Lower leg skin (tissue), 4 donors: ENCODE measurements at regions not wholly inside any gene's neighbourhood (a gene's known extent, or its start where the extent isn't known, plus 50 kb on each side); places are given as distances from the start of the nearest gene placed in this dataset.

ENCODE experiments used
- DNase-seq, 2 donors: peaks; one replicate each; pipeline ENCODE4 v3.0.0-alpha.2; 2019; ENCODE audit warnings: low spot score in 2 of 2
- H3K4me3 ChIP-seq: fragments of 200-600 bp; sonication (generic); 2 replicates; pipeline ENCODE4 v1.5.1; 2017; ENCODE audit warnings: mild to moderate bottlenecking, low read depth; ENCODE audit not compliant: poor library complexity, severe bottlenecking
- CTCF ChIP-seq, 3 donors: fragments of 450-650 bp; IDR thresholded peaks; one replicate each; pipeline ENCODE4 v1.5.1; 2016; ENCODE audit warnings: antibody characterized with exemption in 3 of 3, mild to moderate bottlenecking in 3 of 3, moderate library complexity in 2 of 3
- POLR2A ChIP-seq, 2 donors: fragments of 450-650 bp; IDR thresholded peaks; one replicate each; pipeline ENCODE4 v1.6.1; 2016 to 2017; ENCODE audit warnings: antibody characterized with exemption in 2 of 2, mild to moderate bottlenecking in 1 of 2, moderate library complexity in 1 of 2
- WGBS, 2 donors: methylation state at CpG; one replicate each; pipeline ENCODE4 v1.1.5; 2018; 5-methylcytosine and 5-hydroxymethylcytosine counted together
- intact Hi-C: fragments of 100-400 bp; cut with DNase I; formaldehyde crosslinking; loops from one replicate; pipeline ENCODE4 v1.15.0; 2023; ENCODE audit warnings: low total_unique reads

GRCh38 chr2:136402281-136402680, 284.3 kb upstream of the CXCR4 start:
- TF ChIP-seq CTCF (IDR thresholded peaks at IDR 0.05) (no peak), POLR2A (IDR thresholded peaks at IDR 0.05) (no peak)
- 60 to 78% methylated on average over 6 of the region's 6 CpGs for WGBS, 2 donors
- H3K4me3 ChIP-seq = no peak overlapping the region
- intact Hi-C loops = no loop called here
- DNase-seq = no peak

- DNase-seq = no peak
- TF ChIP-seq CTCF (IDR thresholded peaks at IDR 0.05) = no peak
- TF ChIP-seq POLR2A (IDR thresholded peaks at IDR 0.05) = no peak
- WGBS, 2 donors = 90 to 93% methylated on average over 6 of the region's 6 CpGs
- intact Hi-C loops = no loop called here
- H3K4me3 ChIP-seq = no peak overlapping the region
Observed at GRCh38 chr2:136399667-136400289, 281.8 kb upstream of the CXCR4 start.

- intact Hi-C loops = no loop called here
- H3K4me3 ChIP-seq = no peak overlapping the region
- WGBS, 2 donors = 92 to 93% methylated on average over 2 of the region's 2 CpGs
- TF ChIP-seq POLR2A (IDR thresholded peaks at IDR 0.05) (no peak), CTCF (IDR thresholded peaks at IDR 0.05) (no peak)
- DNase-seq = no peak
Observed at GRCh38 chr2:136395582-136395981, 277.6 kb upstream of the CXCR4 start.

- H3K4me3 ChIP-seq = no peak overlapping the region
- TF ChIP-seq POLR2A (IDR thresholded peaks at IDR 0.05) (no peak), CTCF (IDR thresholded peaks at IDR 0.05) (no peak)
- no peak for DNase-seq
- intact Hi-C loops = no loop called here
- 83 to 85% methylated on average over 8 of the region's 8 CpGs for WGBS, 2 donors
Observed at GRCh38 chr2:136394136-136395060, 276.4 kb upstream of the CXCR4 start.

- TF ChIP-seq POLR2A (IDR thresholded peaks at IDR 0.05) = no peak
- no peak for TF ChIP-seq CTCF (IDR thresholded peaks at IDR 0.05)
- no peak overlapping the region for H3K4me3 ChIP-seq
- intact Hi-C loops = no loop called here
- no peak for DNase-seq
- WGBS, 2 donors = 67 to 81% methylated on average over 1 of the region's 1 CpG
Observed at GRCh38 chr2:136393514-136393913, 275.6 kb upstream of the CXCR4 start.
